ENCODE measurements at regions not wholly inside any gene's neighbourhood (a gene's known extent, or its start where the extent isn't known, plus 50 kb on each side); places are given as distances from the start of the nearest gene placed in this dataset.

DNA sequence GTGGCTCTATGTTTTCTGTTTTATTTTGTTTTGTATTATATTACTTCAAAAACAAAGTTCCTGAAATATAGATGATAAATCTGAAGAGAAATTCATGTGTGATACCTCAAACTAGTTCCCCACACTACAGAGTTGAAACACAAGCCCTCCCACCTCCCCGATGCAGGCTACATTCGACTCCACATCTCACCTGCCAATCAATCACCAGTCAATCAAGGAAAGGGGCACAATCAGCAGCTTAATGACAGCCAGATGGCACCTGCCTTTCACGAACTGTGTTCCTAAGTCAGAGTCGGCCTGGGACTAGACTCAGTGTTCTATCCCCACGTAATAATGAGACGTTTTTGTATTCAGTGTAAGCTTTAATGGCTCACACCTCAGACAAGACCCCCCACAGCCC is 313.4 kb downstream of the SPATA17 start:
- H3K36me3 ChIP-seq (replicated peaks in 1 of 2) = no peaks in the 10 kb centered on the region
- H3K4me3 ChIP-seq = no peak overlapping the region
- H3K27ac ChIP-seq = no peak overlapping the region
- TF ChIP-seq, protein P1, sequence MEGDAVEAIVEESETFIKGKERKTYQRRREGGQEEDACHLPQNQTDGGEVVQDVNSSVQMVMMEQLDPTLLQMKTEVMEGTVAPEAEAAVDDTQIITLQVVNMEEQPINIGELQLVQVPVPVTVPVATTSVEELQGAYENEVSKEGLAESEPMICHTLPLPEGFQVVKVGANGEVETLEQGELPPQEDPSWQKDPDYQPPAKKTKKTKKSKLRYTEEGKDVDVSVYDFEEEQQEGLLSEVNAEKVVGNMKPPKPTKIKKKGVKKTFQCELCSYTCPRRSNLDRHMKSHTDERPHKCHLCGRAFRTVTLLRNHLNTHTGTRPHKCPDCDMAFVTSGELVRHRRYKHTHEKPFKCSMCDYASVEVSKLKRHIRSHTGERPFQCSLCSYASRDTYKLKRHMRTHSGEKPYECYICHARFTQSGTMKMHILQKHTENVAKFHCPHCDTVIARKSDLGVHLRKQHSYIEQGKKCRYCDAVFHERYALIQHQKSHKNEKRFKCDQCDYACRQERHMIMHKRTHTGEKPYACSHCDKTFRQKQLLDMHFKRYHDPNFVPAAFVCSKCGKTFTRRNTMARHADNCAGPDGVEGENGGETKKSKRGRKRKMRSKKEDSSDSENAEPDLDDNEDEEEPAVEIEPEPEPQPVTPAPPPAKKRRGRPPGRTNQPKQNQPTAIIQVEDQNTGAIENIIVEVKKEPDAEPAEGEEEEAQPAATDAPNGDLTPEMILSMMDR (IDR thresholded peaks at IDR 0.05) = no peak
- no peak for TF ChIP-seq POLR2A (IDR thresholded peaks at IDR 0.05)
- no peaks in the 10 kb centered on the region for H3K9me3 ChIP-seq (replicated peaks in 1 of 3)
- no peaks in the 10 kb centered on the region for H3K27me3 ChIP-seq
- H3K4me1 ChIP-seq (replicated peaks in 1 of 2) = no peaks in the 10 kb centered on the region
- DNase-seq = no peak
- 60 to 68% (median 61%) methylated on average over 6 of the region's 6 CpGs for WGBS, 4 donors
- intact Hi-C loops (cut with DNase I) = no loop called here

DNA sequence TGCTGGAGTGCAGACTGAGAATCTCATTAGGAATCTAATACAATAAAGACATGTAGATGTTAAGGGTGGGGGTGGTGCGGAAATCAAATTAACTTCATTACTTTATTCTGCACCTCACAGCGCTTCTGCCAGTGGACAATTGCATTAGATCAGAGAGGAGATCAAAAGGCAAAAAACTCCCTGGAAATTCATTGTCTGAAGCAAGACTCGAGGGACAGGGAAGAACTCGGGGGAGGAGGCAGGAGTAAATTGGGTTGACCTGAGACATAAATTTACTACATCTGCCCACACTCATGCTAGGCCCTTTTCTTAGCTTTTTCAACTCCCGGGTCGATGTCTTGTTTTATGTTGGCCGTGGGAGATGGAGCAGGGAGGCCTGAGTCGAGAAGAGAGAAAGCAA is 315.4 kb downstream of the SPATA17 start:
- Histone ChIP-seq H3K36me3 (replicated peaks in 1 of 2) (no peaks in the 10 kb centered on the region), H3K27me3 (no peaks in the 10 kb centered on the region), H3K4me1 (replicated peaks in 1 of 2) (no peaks in the 10 kb centered on the region), H3K4me3 (no peak overlapping the region), H3K27ac (no peak overlapping the region), H3K9me3 (replicated peaks in 1 of 3) (no peaks in the 10 kb centered on the region)
- TF ChIP-seq POLR2A (IDR thresholded peaks at IDR 0.05) = no peak
- TF ChIP-seq, protein P1 (IDR thresholded peaks at IDR 0.05) = no peak
- intact Hi-C loops (cut with DNase I) = no loop called here
- DNase-seq = no peak
- WGBS, 4 donors = 44 to 54% (median 52%) methylated on average over 8 of the region's 8 CpGs

DNA sequence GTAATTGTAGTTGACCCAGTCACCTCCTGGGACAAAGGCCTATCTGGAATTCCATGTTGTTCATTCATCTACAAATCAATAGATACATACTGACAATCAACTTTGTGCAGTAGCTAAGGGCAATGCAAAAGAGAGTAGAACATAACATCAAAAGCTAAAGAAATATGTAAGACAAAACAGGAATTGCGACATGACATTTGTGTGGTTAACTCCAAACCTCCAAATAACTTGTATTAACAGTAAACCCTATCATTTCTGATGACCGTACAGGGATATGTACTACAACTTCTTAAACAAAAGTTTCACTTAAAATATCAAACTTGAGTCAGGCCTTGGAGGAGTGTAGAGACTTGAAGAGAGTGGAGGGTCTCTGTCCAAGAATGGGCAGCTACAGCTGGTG is 317.6 kb downstream of the SPATA17 start:
- Histone ChIP-seq H3K9me3 (replicated peaks in 1 of 3) (no peaks in the 10 kb centered on the region), H3K4me3 (no peak overlapping the region), H3K27ac (no peak overlapping the region), H3K36me3 (replicated peaks in 1 of 2) (no peaks in the 10 kb centered on the region), H3K4me1 (replicated peaks in 1 of 2) (no peaks in the 10 kb centered on the region), H3K27me3 (no peaks in the 10 kb centered on the region)
- intact Hi-C loops (cut with DNase I) = no loop called here
- 43 to 46% (median 44%) methylated on average over 2 of the region's 2 CpGs for WGBS, 4 donors
- no peak for TF ChIP-seq POLR2A (IDR thresholded peaks at IDR 0.05)
- TF ChIP-seq, protein P1 (IDR thresholded peaks at IDR 0.05) = no peak
- no peak for DNase-seq

DNA sequence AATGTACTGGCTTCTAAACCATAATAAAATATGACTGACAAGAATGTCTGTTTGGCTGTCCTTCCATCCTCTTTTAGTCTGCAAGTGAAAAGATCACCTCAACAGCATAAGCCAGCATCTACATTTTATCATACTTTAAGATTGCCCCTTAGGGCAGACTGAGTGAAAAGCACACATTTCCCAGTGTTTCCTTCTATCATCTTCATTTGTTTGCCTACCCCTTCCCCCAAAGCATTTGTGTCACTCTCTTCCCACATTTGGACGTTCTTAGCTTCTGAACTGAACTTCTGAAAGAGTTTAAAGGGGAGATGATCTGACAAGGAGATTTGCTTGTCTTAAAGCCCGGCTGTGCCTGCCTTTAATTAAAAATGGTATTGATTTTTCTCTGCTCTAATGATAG is 322.2 kb downstream of the SPATA17 start:
- no peak for TF ChIP-seq POLR2A (IDR thresholded peaks at IDR 0.05)
- TF ChIP-seq, protein P1 (IDR thresholded peaks at IDR 0.05) = no peak
- Histone ChIP-seq H3K36me3 (replicated peaks in 1 of 2) (no peaks in the 10 kb centered on the region), H3K9me3 (replicated peaks in 1 of 3) (no peaks in the 10 kb centered on the region), H3K27ac (no peak overlapping the region), H3K4me3 (no peak overlapping the region), H3K4me1 (replicated peaks in 1 of 2) (no peaks in the 10 kb centered on the region), H3K27me3 (no peaks in the 10 kb centered on the region)
- DNase-seq = no peak
- WGBS, 4 donors = 32 to 55% (median 48%) methylated on average over 2 of the region's 2 CpGs
- intact Hi-C loops (cut with DNase I) = no loop called here

All from adrenal gland (tissue), 9 donors.